HG03175 (cell line): ENCODE measurements at regions not wholly inside any gene's neighbourhood (a gene's known extent, or its start where the extent isn't known, plus 50 kb on each side); places are given as distances from the start of the nearest gene placed in this dataset.

Source experiments
- ATAC-seq: cut with Tn5 transposase; IDR thresholded peaks from one replicate; pipeline ENCODE4 v1.9.1; 2021; ENCODE audit warnings: mild to moderate bottlenecking, moderate library complexity; ENCODE audit not compliant: unreplicated experiment

- no peak for ATAC-seq
These were observed 174.8 kb upstream of the DYNLRB2 start for GRCh38 chr16:80366023-80366422.

GRCh38 chr16:80362816-80363215 lies 178.0 kb upstream of the DYNLRB2 start:
- no peak for ATAC-seq

GRCh38 chr16:80356365-80356764 lies 184.4 kb upstream of the DYNLRB2 start:
- no peak for ATAC-seq

- ATAC-seq, result no peak
These were observed 185.5 kb upstream of the DYNLRB2 start for GRCh38 chr16:80355335-80355734.

GRCh38 chr16:80350061-80350460 lies 190.7 kb upstream of the DYNLRB2 start:
- no peak for ATAC-seq

- ATAC-seq, result no peak
These were observed 192.9 kb upstream of the DYNLRB2 start for GRCh38 chr16:80347900-80348299.

GRCh38 chr16:80347002-80347401 lies 193.8 kb upstream of the DYNLRB2 start:
- no peak for ATAC-seq

- ATAC-seq, result peak; percentile 74
These were observed 194.6 kb upstream of the DYNLRB2 start for GRCh38 chr16:80346111-80346632.

- ATAC-seq, result no peak
These were observed 195.1 kb upstream of the DYNLRB2 start for GRCh38 chr16:80345701-80346100.

- ATAC-seq, result no peak
These were observed 196.2 kb upstream of the DYNLRB2 start for GRCh38 chr16:80344570-80344969.

GRCh38 chr16:80341263-80341662 lies 199.5 kb upstream of the DYNLRB2 start:
- ATAC-seq, result no peak

GRCh38 chr16:80337786-80338185 lies 203.0 kb upstream of the DYNLRB2 start:
- ATAC-seq, result no peak

GRCh38 chr16:80330803-80331202 lies 210.0 kb upstream of the DYNLRB2 start:
- ATAC-seq, result no peak

GRCh38 chr16:80330150-80330549 lies 210.6 kb upstream of the DYNLRB2 start:
- no peak for ATAC-seq

- no peak for ATAC-seq
These were observed 213.1 kb upstream of the DYNLRB2 start for GRCh38 chr16:80327740-80328139.

GRCh38 chr16:80324371-80324770 lies 216.4 kb upstream of the DYNLRB2 start:
- no peak for ATAC-seq

GRCh38 chr16:80323808-80324195 lies 217.0 kb upstream of the DYNLRB2 start:
- ATAC-seq, result no peak

GRCh38 chr16:80323187-80323807 lies 217.5 kb upstream of the DYNLRB2 start:
- no peak for ATAC-seq

GRCh38 chr16:80319181-80319580 lies 221.6 kb upstream of the DYNLRB2 start:
- ATAC-seq, result no peak

GRCh38 chr16:80318107-80318506 lies 222.7 kb upstream of the DYNLRB2 start:
- ATAC-seq, result no peak

GRCh38 chr16:80317599-80318037 lies 223.2 kb upstream of the DYNLRB2 start:
- no peak for ATAC-seq

GRCh38 chr16:80317116-80317515 lies 223.7 kb upstream of the DYNLRB2 start:
- ATAC-seq, result no peak

GRCh38 chr16:80314042-80314441 lies 226.8 kb upstream of the DYNLRB2 start:
- no peak for ATAC-seq
